Heart right ventricle (tissue), 16 donors: ENCODE measurements at regions not wholly inside any gene's neighbourhood (a gene's known extent, or its start where the extent isn't known, plus 50 kb on each side); places are given as distances from the start of the nearest gene placed in this dataset.

Experiments used
- ATAC-seq, 8 donors: fragments of 200-7000 bp; cut with Tn5 transposase; one replicate each; pipeline ENCODE4 v1.9.1; 2020; ENCODE audit warnings: mild to moderate bottlenecking in 8 of 8, moderate library complexity in 8 of 8, moderate number of reproducible peaks in 1 of 8
- DNase-seq, 2 donors: peaks; one replicate each; pipeline ENCODE4 v3.0.0-alpha.2; 2020
- H3K27ac ChIP-seq, 10 donors: fragments of 200-600 bp; sonication (generic) in 2 of 10; one replicate each; pipeline versions ENCODE4 v1.5.0 to v1.8.0; 2020 to 2022; ENCODE audit warnings: mild to moderate bottlenecking in 3 of 10
- H3K27me3 ChIP-seq, 7 donors: fragments of 200-600 bp; one replicate each; pipeline ENCODE4 v1.8.0; 2021 to 2022; ENCODE audit warnings: mild to moderate bottlenecking in 2 of 7
- H3K36me3 ChIP-seq, 9 donors: fragments of 200-600 bp; sonication (generic) in 1 of 9; one replicate each; pipeline versions ENCODE4 v1.5.0 to v1.8.0; 2020 to 2022; ENCODE audit warnings: mild to moderate bottlenecking in 2 of 9
- H3K4me1 ChIP-seq, 9 donors: fragments of 200-600 bp; sonication (generic) in 1 of 9; one replicate each; pipeline versions ENCODE4 v1.5.0 to v1.8.0; 2020 to 2022; ENCODE audit warnings: mild to moderate bottlenecking in 4 of 9
- H3K4me3 ChIP-seq, 10 donors: fragments of 200-600 bp; sonication (generic) in 2 of 10; one replicate each; pipeline versions ENCODE4 v1.5.0 to v1.8.0; 2020 to 2022; ENCODE audit warnings: mild to moderate bottlenecking in 7 of 10, moderate library complexity in 2 of 10
- H3K9me3 ChIP-seq, 11 donors: fragments of 200-600 bp in 10 of 11; sonication (generic) in 2 of 11; one replicate each; pipeline versions ENCODE4 v1.5.0 to v1.8.0; 2013 to 2022; ENCODE audit warnings: mild to moderate bottlenecking in 2 of 11, control low read depth in 1 of 11, moderate library complexity in 1 of 11
- CTCF ChIP-seq, 9 donors: fragments of 200-600 bp; sonication (generic) in 2 of 9; IDR thresholded peaks; one replicate each; pipeline versions ENCODE4 v1.5.0 to v1.8.0; 2021 to 2022; ENCODE audit warnings: antibody characterized with exemption in 9 of 9, mild to moderate bottlenecking in 5 of 9, moderate library complexity in 1 of 9
- WGBS, 2 donors: extraction: QIAGEN DNeasy Blood & Tissue Kit; methylation state at CpG; one replicate each; pipeline ENCODE4 v1.1.7; 2013; ENCODE audit warnings: inconsistent platforms in 1 of 2; 5-methylcytosine and 5-hydroxymethylcytosine counted together
- intact Hi-C, 10 donors: fragments of 100-400 bp; cut with DNase I; formaldehyde crosslinking; loops; one replicate each; pipeline versions ENCODE4 v1.11.1 to v1.14.2; 2022
- donor health status: Arrhythmogenic right ventricular cardiomyopathy.
- donor health status: ischemic (EF 13 %, LVEDD 7.1; RV severe dilation, severe dysfunction).
- donor health status: healthy with polysubstance abuse.
- donor health status: DM: no; HTN: yes; CAD: no.
- donor health status: DM: no; HTN: no; CAD: no.
- donor health status: ischemic (EF 25% LVEDD 6.9; RV normal size, moderate dysfunction).
- donor health status: ischemic (EF 25% LVEDD 5.7; RV mildly dilated, moderate dysfunction).
- donor health status: healthy.
- donor health status: DM: yes; HTN: yes; CAD: no.
- donor health status: Ischemic cardiomyopathy.
- donor health status: ischemic (EF 35%, LVEDD 5.7; RV mildly dilated, moderate dysfunction).
- donor health status: nonischemic (EF 11% LVEDD 7.7; RV severe dilation, severe dysfunction).
- donor health status: DM: yes; HTN: yes; CAD: no.
- donor health status: PGD.
- donor health status: ischemic (EF 29% LVEDD 5.4; RV normal size, mild dysfunction).
- donor health status: nonischemic (EF 23%, LVEDD 6.1; RV moderate dilation, normal function).

GRCh38 chr6:111982681-111983080 lies 71.2 kb upstream of the CCN6 start:
- WGBS, 2 donors: 82 to 93% methylated on average over 1 of the region's 1 CpG
- intact Hi-C loops: no loop called here
- no peak for TF ChIP-seq CTCF (IDR thresholded peaks at IDR 0.05)
- H3K9me3 ChIP-seq: no peaks in the 10 kb centered on the region
- peaks cover 0 to 4% (median 0%) of the 10 kb centered on the region in 7 donors for H3K27me3 ChIP-seq
- ATAC-seq (no peak), DNase-seq (no peak)
- no peak overlapping the region for H3K27ac ChIP-seq
- H3K4me3 ChIP-seq: no peak overlapping the region
- H3K36me3 ChIP-seq: no peaks in the 10 kb centered on the region
- H3K4me1 ChIP-seq: peaks cover 0 to 19% (median 0%) of the 10 kb centered on the region in 9 donors

- ATAC-seq (no peak), DNase-seq (no peak)
- TF ChIP-seq CTCF (IDR thresholded peaks at IDR 0.05): no peak
- H3K4me3 ChIP-seq: no peak overlapping the region
- H3K36me3 ChIP-seq: no peaks in the 10 kb centered on the region
- H3K27me3 ChIP-seq: peaks cover 0 to 4% (median 0%) of the 10 kb centered on the region in 7 donors
- H3K27ac ChIP-seq: no peak overlapping the region
- no peaks in the 10 kb centered on the region for H3K9me3 ChIP-seq
- peaks cover 0 to 19% (median 0%) of the 10 kb centered on the region in 9 donors for H3K4me1 ChIP-seq
- intact Hi-C loops: no loop called here
- 92 to 93% methylated on average over 3 of the region's 3 CpGs for WGBS, 2 donors
These were observed 70.7 kb upstream of the CCN6 start for GRCh38 chr6:111983193-111983592.

- WGBS, 2 donors: 90 to 94% methylated on average over 4 of the region's 4 CpGs
- TF ChIP-seq CTCF (IDR thresholded peaks at IDR 0.05): no peak
- ATAC-seq (no peak), DNase-seq (no peak)
- no peaks in the 10 kb centered on the region for H3K36me3 ChIP-seq
- H3K4me3 ChIP-seq: no peak overlapping the region
- no peaks in the 10 kb centered on the region for H3K9me3 ChIP-seq
- no peak overlapping the region for H3K27ac ChIP-seq
- intact Hi-C loops: no loop called here
- peaks cover 0 to 4% (median 0%) of the 10 kb centered on the region in 7 donors for H3K27me3 ChIP-seq
- H3K4me1 ChIP-seq: peaks cover 0 to 19% (median 0%) of the 10 kb centered on the region in 9 donors
These were observed 69.8 kb upstream of the CCN6 start for GRCh38 chr6:111984081-111984480.

GRCh38 chr6:111984516-111985201 lies 69.2 kb upstream of the CCN6 start:
- intact Hi-C loops: no loop called here
- Histone ChIP-seq H3K27ac (peak overlapping the region in 1 of 10 donors; percentile 4), H3K9me3 (no peaks in the 10 kb centered on the region), H3K36me3 (no peaks in the 10 kb centered on the region), H3K27me3 (peaks cover 0 to 1% (median 0%) of the 10 kb centered on the region in 7 donors), H3K4me3 (no peak overlapping the region), H3K4me1 (peaks cover 0 to 19% (median 0%) of the 10 kb centered on the region in 9 donors)
- DNase-seq (no peak), ATAC-seq (no peak)
- TF ChIP-seq CTCF (IDR thresholded peaks at IDR 0.05): no peak
- 90 to 96% methylated on average over 5 of the region's 5 CpGs for WGBS, 2 donors
